OCI-LY1 (cell line): ENCODE measurements at regions not wholly inside any gene's neighbourhood (a gene's known extent, or its start where the extent isn't known, plus 50 kb on each side); places are given as distances from the start of the nearest gene placed in this dataset.

Experiments used
- H2AFZ ChIP-seq: fragments of 200-600 bp; sonication (generic), shearing (Covaris generic); 2 replicates; pipeline ENCODE4 v1.6.0; 2014; ENCODE audit warnings: antibody characterized with exemption, mild to moderate bottlenecking, low read length
- H3F3A ChIP-seq: fragments of 200-600 bp; sonication (generic), shearing (Covaris generic); 2 replicates; pipeline ENCODE4 v1.6.0; 2014; ENCODE audit warnings: mild to moderate bottlenecking, antibody characterized with exemption, low read length, moderate library complexity; ENCODE audit not compliant: insufficient read depth
- H3K27ac ChIP-seq: fragments of 200-600 bp; sonication (generic); 2 replicates; pipeline ENCODE4 v1.5.1; 2014; ENCODE audit warnings: low read length, mixed run types, mild to moderate bottlenecking, low read depth; ENCODE audit not compliant: poor library complexity, severe bottlenecking
- H3K27me3 ChIP-seq: fragments of 200-600 bp; sonication (generic); 2 replicates; pipeline ENCODE4 v1.6.0; 2014; ENCODE audit warnings: antibody characterized with exemption, mild to moderate bottlenecking, low read length, moderate library complexity; ENCODE audit not compliant: insufficient read depth
- H3K36me3 ChIP-seq: fragments of 200-600 bp; sonication (generic); 2 replicates; pipeline ENCODE4 v1.6.1; 2014; ENCODE audit warnings: mild to moderate bottlenecking, antibody characterized with exemption, low read length, moderate library complexity, mixed read lengths; ENCODE audit not compliant: insufficient read depth
- H3K4me1 ChIP-seq: fragments of 200-600 bp; sonication (generic); 2 replicates; pipeline ENCODE4 v1.5.1; 2014; ENCODE audit warnings: mild to moderate bottlenecking, low read length, moderate library complexity; ENCODE audit not compliant: insufficient read depth, severe bottlenecking
- H3K4me2 ChIP-seq: fragments of 200-600 bp; sonication (generic), shearing (Covaris generic); 2 replicates; pipeline ENCODE4 v1.6.1; 2014; ENCODE audit warnings: low read length
- H3K4me3 ChIP-seq: fragments of 200-600 bp; sonication (generic); 2 replicates; pipeline ENCODE4 v1.5.1; 2014; ENCODE audit warnings: low read length, low read depth, mild to moderate bottlenecking, mixed read lengths; ENCODE audit not compliant: poor library complexity, severe bottlenecking
- H3K79me2 ChIP-seq: fragments of 200-600 bp; shearing (Covaris generic); 2 replicates; pipeline ENCODE4 v1.6.1; 2016; ENCODE audit warnings: mixed run types, low read length, mixed read lengths; ENCODE audit not compliant: insufficient read depth
- H3K9ac ChIP-seq: fragments of 200-600 bp; sonication (generic), shearing (Covaris generic); 2 replicates; pipeline ENCODE4 v1.6.1; 2014; ENCODE audit warnings: mild to moderate bottlenecking, low read length, mixed read lengths
- H3K9me2 ChIP-seq: fragments of 200-600 bp; sonication (generic), shearing (Covaris generic); 2 replicates; pipeline ENCODE4 v1.6.1; 2014; ENCODE audit warnings: low read depth, mild to moderate bottlenecking, low read length, mixed read lengths
- H3K9me3 ChIP-seq: fragments of 200-600 bp; shearing (Covaris generic); 2 replicates; pipeline ENCODE4 v1.6.1; 2014; ENCODE audit warnings: low read length, mixed read lengths
- H4K20me1 ChIP-seq: fragments of 200-600 bp; sonication (generic), shearing (Covaris generic); 2 replicates; pipeline ENCODE4 v1.6.0; 2016; ENCODE audit warnings: mild to moderate bottlenecking, low read length; ENCODE audit not compliant: insufficient read depth
- EZH2 ChIP-seq: fragments of 200-600 bp; sonication (generic), shearing (Covaris generic); IDR thresholded peaks from 2 replicates; pipeline ENCODE4 v1.8.0; 2017; ENCODE audit warnings: borderline replicate concordance, mixed run types, mild to moderate bottlenecking, antibody characterized with exemption, low read length, moderate library complexity, mixed read lengths
- TF ChIP-seq, protein P1 (sequence below): fragments of 200-600 bp; sonication (generic), shearing (Covaris generic); IDR thresholded peaks from 2 replicates; pipeline ENCODE4 v1.5.1; 2017; ENCODE audit warnings: mild to moderate bottlenecking, antibody characterized with exemption, low read length, moderate library complexity, mixed read lengths

GRCh38 chr11:21838427-21838826 is 354.5 kb upstream of the ANO5 start:
- Histone ChIP-seq H2AFZ (no peak overlapping the region), H3F3A (no peaks in the 10 kb centered on the region), H3K27me3 (no peaks in the 10 kb centered on the region), H3K36me3 (no peaks in the 10 kb centered on the region), H3K9me2 (no peaks in the 10 kb centered on the region), H3K9me3 (no peaks in the 10 kb centered on the region), H3K79me2 (no peaks in the 10 kb centered on the region), H3K4me2 (no peak overlapping the region), H3K4me1 (no peaks in the 10 kb centered on the region), H3K9ac (no peak overlapping the region), H3K27ac (no peak overlapping the region), H3K4me3 (no peak overlapping the region), H4K20me1 (no peaks in the 10 kb centered on the region)
- TF ChIP-seq, protein P1, sequence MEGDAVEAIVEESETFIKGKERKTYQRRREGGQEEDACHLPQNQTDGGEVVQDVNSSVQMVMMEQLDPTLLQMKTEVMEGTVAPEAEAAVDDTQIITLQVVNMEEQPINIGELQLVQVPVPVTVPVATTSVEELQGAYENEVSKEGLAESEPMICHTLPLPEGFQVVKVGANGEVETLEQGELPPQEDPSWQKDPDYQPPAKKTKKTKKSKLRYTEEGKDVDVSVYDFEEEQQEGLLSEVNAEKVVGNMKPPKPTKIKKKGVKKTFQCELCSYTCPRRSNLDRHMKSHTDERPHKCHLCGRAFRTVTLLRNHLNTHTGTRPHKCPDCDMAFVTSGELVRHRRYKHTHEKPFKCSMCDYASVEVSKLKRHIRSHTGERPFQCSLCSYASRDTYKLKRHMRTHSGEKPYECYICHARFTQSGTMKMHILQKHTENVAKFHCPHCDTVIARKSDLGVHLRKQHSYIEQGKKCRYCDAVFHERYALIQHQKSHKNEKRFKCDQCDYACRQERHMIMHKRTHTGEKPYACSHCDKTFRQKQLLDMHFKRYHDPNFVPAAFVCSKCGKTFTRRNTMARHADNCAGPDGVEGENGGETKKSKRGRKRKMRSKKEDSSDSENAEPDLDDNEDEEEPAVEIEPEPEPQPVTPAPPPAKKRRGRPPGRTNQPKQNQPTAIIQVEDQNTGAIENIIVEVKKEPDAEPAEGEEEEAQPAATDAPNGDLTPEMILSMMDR = no peak
- no peak for TF ChIP-seq EZH2

GRCh38 chr11:21839796-21840195 is 353.1 kb upstream of the ANO5 start:
- H3K4me1 ChIP-seq = no peaks in the 10 kb centered on the region
- no peaks in the 10 kb centered on the region for H3K36me3 ChIP-seq

DNA sequence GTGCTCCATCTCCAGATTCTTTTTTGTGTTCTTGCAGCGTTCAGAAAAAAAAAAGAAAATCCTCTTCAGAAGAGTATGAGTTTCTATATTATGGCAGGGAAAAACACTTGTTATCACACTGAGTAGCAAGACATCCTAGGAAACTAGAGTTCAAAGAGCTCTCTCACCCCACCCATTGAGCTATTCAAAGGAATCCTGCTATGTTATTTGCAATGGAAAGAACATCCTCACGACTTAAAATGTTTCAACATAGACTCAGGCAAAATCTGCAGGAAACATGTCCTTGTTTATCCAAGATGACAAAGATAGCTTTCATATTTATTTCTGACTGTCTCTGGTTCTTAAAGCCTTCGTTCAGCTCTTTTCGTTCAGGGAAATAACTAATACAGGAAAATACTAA is 331.6 kb upstream of the ANO5 start:
- H4K20me1 ChIP-seq = no peaks in the 10 kb centered on the region
- no peaks in the 10 kb centered on the region for H3K79me2 ChIP-seq
- no peak overlapping the region for H3K4me2 ChIP-seq
- H2AFZ ChIP-seq = no peak overlapping the region
- H3K27me3 ChIP-seq = no peaks in the 10 kb centered on the region
- no peak overlapping the region for H3K9ac ChIP-seq
- no peaks in the 10 kb centered on the region for H3K9me2 ChIP-seq
- no peaks in the 10 kb centered on the region for H3K36me3 ChIP-seq
- TF ChIP-seq, protein P1 = no peak
- TF ChIP-seq EZH2 = no peak
- no peaks in the 10 kb centered on the region for H3K9me3 ChIP-seq
- H3K27ac ChIP-seq = no peak overlapping the region
- H3K4me1 ChIP-seq = no peaks in the 10 kb centered on the region
- H3F3A ChIP-seq = no peaks in the 10 kb centered on the region
- no peak overlapping the region for H3K4me3 ChIP-seq

More at GRCh38 chr11:21839796-21840195, 353.1 kb upstream of the ANO5 start:
- H3K9me2 ChIP-seq = no peaks in the 10 kb centered on the region
- H3K79me2 ChIP-seq = no peaks in the 10 kb centered on the region
- no peak overlapping the region for H3K9ac ChIP-seq
- H3K9me3 ChIP-seq = no peaks in the 10 kb centered on the region
- no peaks in the 10 kb centered on the region for H4K20me1 ChIP-seq
- H3K27me3 ChIP-seq = no peaks in the 10 kb centered on the region
- no peak overlapping the region for H2AFZ ChIP-seq
- no peak overlapping the region for H3K4me2 ChIP-seq
- H3K27ac ChIP-seq = no peak overlapping the region
- no peaks in the 10 kb centered on the region for H3F3A ChIP-seq
- no peak for TF ChIP-seq EZH2
- TF ChIP-seq, protein P1 = no peak
- no peak overlapping the region for H3K4me3 ChIP-seq
